Dedifferentiated amniotic fluid mesenchymal stem cell (primary cell): ENCODE measurements at regions not wholly inside any gene's neighbourhood (a gene's known extent, or its start where the extent isn't known, plus 50 kb on each side); places are given as distances from the start of the nearest gene placed in this dataset.

Experiments used
- DNase-seq: peaks from one replicate; pipeline ENCODE4 v3.0.0-alpha.2; 2016; ENCODE audit errors: extremely low spot score

DNA sequence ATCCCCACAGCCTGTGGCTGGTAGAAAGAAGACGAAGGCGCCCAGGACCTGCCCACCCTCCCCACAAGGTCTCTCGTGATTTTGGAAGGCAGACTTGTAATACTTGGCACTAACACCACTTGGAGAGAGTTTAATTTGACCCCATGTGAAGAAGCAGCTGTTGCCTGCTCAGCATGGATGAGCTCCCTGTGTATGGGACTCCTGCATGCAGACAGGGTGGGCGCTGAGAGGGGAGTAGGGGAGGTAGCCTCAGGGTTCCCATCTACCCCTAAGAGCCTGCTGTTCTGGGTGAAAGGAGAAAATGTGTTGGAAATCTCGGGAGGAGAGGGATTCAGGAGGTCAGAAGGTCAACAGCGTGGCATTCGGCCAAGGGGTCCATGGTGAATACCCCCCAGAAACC lies 625.9 kb downstream of the TBC1D22A start:
- DNase-seq, result no peak

DNA sequence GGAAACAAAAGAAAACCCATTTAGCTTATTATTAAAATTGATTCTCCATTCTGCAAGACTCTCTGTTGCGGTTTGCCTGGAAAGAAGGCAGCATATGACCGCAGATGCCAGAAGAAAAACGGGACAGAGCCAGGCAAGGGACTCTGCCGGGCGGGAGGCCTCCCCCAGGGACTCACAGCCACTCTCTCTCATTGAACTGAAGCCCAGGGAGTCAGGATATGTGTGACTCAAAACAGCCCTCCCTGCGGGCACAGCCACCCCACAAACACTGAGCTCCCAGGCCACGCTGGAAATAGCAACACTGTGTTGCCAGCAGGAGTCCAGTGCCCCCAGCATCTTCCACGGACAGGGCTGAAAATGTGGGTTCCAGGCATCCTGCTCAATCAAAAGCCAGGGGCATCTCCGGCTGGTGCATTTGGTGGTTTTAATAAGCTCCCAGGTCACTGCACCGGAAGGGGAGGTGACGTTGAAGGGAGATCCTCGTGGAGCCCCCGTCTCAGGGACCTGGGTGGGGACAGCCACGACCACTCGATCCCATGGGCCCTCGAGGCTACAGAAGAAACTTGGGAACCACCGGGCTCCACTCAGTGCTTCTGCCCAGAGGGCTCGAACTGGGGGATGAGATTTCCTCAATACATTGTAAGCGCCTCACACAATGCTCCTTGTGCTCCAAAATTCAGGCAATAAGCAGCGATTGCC lies 624.5 kb downstream of the TBC1D22A start:
- no peak for DNase-seq

DNA sequence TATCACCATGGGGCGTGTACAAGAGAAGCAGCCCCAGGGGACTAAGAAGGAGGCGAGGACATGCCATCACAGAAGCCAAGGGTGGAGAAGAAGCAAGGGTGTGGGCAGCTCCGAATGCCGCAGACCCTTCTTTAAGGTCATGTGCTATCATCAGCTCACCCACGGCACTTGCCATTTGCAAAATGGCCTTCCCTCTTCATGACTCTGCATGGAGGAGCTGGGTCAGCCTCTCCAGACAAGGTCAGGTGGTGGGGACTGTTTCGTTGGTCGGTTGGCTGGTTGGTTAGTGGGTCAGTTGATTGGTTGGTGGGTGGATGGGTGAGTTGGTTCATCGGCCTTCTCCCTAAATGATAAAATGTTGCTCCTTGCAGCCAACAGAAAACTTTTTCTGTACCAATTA lies 622.5 kb downstream of the TBC1D22A start:
- DNase-seq, result no peak

DNA sequence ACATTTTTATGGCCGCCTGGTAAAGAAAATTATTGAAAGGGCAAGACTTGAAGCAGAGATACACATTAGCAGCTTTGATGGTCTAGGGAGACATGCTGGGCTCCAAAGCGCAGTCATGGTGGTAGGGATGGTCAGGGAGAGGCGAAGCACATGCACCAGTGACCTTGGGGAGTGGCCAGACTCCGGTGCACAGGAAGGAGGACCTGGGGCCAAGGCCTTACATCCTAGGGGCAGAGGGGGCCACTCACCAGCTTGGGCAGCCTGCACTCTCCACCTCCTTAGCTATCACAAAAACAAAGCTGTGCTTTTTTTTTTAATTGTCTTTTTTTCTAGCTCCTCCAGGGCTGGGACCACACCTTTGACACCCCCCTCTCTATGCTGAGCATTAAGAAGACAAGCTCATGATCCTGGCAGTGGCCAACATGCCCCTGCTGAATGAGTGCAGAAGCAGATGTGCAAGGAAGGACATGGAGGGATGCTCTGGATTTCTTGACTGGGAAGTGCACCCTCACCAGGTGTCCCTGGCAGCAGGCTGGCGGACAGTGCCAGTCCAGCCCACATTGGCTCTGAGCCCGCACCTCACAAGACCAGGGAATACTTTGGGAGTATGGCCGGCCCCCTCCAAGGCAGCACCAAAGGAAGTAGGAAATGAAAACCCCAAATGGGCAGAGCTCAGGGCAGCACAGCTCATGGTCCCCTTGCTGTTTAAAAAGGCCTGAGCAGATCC lies 619.9 kb downstream of the TBC1D22A start:
- DNase-seq, result no peak

DNA sequence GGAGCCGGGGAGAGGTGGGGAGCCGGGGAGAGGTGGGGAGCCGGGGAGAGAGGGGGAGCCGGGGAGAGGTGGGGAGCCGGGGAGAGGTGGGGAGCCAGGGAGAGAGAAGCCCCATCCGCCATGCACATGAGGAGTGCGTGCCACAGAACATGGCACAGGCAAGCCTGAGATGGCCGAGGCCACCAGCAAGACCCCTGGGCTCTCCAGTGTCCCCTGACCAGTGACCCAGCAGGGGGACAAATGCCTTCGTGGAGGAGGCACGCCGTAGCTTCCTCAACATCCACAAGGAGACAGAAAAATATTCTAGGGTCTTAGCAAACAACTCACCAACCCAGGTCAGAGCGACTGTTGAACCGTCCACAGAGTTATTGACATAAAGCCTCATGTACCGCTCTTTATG lies 618.8 kb downstream of the TBC1D22A start:
- no peak for DNase-seq

DNA sequence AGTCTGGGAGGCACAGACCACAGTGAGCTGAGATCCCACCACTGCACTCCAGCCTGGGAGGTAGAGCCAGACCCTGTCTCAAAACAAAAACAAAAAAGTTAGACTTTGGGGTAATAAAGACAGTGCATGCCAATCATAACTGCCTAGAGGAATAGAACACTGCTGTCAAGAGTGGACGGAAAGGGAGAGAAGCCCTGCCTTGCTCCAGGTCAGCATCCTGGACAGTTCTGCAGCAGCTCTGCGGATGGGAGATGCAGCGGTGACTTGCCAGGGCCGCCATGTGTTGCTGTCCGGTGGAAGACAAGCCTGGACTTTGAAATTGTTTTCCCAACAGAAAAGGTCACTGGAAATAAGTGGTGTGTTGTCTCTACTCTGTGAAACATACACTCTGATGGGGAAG lies 618.2 kb downstream of the TBC1D22A start:
- DNase-seq, result no peak

DNA sequence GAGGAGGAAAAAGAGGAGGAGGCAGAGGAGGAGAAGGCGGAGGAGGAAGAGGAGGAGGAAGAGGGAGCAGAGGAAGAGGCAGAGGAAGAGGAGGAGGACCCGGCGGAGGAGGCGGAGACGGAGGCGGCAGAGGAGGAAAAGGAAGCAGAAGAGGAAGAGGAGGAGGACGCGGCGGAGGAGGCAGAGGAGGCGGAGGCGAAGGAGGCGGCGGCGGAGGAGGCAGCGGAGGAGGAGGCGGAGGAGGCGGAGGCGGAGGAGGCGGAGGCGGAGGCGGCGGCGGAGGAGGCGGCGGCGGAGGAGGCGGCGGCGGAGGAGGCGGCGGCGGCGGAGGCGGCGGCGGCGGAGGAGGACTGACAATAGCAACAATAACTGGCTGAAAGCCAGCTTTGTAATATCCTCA lies 616.6 kb downstream of the TBC1D22A start:
- DNase-seq, result no peak

DNA sequence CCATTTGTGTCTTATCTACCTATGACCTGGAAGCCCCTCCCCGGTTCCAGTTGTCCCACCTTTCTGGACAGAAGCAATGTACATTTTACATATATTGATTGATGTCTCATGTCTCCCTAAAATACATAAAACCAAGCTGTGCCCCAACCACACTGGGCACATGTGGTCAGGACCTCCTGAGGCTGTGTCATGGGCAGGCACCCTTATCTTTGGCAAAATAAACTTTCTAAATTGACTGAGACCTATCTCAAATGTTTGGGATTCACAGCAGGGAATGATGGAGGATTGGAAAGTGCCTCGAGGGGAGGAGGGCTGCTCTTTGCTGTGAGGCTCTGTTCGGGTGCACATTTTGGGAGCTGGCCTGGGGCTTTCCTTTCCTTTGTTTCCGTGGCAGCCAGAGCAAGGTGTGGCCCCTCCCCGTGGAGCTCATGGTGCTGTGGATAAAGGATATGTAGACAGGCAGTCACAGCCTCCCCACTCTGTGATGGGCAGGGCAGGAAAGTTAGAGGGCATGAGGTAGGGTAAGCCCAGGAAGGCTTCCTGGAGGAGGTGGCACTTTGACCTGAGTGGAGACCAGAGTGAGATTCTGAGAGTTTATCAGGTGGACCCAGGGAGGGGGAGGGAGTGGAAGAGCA lies 615.6 kb downstream of the TBC1D22A start:
- DNase-seq, result no peak

DNA sequence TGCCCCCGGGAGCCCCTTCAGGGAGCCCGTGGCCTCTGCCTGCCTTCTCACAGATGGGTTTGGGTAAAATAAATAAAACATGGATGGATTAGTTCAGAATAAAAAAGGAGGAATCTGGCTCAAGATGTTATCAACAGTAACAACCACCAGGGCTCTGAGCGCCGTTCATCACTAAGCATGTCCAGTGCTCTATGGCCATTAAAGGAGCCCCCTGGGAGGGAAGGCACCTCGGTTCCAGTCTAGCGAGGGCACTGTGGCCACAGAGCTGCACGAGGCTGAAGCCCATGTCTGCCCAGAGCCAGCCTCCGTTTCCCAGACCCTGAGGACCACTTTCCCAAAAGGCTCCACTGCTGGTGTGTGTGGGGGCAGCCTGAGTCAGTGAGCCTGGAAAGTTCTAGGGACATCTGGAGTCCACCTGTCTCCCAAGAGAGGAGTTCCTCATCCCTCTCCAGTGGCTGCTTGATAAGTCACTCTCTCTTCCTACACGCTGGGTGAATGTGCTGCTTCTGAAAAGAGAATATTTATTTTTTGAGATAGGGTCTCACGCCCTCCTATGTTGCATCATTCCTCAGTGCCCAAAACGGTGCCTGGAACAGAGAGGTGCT lies 614.6 kb downstream of the TBC1D22A start:
- DNase-seq, result no peak

DNA sequence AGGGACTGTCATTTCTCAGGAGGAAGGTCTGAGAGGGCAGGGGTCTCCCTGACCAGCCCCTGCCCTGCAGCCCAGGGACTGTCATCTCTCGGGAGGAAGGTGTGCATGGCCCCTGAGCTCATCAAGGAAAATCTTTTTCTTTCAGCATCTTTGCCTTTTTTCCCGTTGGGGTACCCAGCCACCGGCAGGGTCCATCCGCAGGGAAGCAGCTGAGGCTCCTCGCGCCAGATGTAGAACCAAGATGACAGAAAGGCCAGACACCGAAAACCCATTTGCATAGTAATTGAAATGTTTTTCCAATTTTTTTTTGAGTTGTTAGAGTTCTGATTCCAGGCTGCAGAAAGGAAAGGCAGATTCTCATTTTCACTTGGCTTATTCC lies 613.9 kb downstream of the TBC1D22A start:
- no peak for DNase-seq

DNA sequence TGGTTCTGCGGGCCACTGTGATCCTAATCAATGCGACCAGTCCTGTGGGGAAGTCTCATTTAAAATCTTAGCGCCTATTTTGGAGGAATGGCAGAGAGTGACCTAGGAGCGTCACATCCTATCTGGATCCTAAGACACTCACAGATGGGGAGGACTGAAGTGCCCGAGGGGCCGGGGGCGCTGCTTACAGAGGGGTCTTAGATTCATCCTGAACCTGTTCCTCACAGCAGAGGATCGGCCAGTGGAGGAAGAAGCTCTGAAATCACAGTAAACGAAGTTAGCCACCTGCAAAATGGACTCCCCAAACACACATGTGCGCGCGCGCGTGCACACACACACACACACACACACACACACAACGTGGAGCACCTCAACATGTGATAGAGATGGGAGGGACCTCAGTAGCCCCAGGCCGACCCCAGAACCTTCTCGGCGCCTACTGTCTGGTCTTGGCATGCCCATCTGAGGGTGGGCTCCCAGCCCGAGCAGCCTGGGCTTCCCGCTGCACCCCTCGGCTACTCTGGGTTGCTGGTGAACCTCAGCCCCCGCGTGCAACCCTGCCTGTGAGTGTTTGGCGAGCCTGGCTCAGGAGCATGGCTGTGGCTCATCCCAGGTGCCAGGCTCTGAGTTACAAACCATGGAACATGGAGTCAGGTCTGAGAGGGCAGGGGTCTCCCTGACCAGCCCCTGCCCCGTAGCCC lies 613.3 kb downstream of the TBC1D22A start:
- no peak for DNase-seq

DNA sequence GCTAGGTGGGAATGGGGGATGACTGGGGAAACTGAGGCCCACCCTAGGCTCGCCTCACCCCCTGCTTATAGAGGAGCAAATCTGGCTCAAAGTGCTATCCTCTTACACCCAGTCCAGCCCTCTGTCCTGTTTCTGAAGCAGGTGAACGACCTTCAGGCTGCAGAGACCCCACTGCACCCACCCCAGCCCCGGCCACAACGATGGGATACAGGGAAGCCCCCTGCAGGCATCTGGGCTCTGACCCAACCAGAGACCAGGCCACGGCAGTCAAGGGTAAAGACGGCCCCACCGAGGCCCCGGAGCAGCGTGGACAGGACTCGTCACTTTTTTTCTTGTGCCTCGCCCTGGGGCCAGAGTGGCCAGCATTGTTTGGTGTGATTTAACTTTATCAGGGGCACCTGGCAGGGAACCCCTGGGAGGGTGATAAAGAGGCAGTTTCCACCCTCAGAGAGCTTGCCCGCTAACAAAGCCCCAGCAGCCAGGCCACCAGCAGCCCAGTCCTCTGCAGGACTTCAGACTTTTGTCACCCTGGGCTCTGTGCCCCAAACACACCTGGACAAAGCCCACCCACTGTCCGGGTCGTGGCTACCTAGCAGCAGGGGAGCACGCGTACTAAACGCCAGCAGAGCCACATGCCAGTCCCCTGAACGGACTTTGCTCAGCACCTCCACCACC lies 612.6 kb downstream of the TBC1D22A start:
- DNase-seq, result no peak

DNA sequence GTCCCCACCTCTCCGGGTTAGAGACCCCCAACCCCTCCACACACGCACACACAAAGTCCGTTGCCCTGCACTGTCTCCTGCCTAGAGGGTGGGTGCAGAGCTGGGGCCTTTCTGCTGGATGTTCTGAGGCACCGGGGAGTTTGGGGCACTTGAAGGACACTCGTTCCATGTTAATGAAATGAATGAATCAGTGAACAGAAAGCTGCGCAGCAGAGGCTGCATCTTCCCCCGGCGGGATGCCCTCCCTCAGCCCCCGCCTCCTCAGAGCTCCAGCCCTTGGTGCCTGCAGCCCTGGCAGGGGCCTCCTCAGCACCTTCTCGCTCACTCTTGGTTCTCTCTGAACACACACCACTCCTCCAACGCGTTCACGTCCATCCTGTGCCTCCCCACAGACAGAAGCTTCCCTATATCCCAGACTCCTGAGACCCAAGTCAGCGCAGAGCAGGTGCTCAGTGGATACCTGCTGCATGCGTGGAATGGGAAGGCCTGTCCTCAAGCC lies 611.9 kb downstream of the TBC1D22A start:
- DNase-seq, result no peak

DNA sequence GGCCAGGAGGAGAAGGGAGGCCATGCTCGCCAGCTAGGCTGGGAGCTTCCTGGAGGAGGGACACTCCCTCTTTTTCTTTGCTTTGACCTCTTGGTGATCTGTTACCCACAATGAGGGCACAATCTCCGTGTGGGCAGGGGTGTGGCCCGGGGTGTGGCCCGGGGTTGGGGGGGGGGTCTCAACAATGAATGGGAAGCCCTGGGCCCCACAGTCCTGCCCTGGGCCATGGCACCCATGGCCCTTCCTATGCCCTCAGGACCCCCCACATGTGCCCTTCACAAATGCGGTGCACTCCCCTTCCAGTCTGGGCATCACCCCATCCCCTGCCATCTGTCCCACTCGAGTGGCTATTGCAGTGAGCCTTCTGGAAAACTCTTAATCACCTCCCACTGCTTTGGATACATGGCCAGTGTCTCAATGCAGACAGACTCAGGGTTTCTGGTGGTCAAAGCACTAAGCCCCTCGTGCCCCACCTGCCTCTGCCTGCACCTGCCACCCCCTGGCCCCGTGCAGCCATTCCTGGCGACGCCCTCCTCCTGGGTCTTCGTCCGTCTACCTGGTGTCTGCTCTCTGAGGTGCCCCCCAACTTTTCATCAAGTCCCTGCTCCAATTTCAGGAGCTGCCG lies 611.3 kb downstream of the TBC1D22A start:
- no peak for DNase-seq

DNA sequence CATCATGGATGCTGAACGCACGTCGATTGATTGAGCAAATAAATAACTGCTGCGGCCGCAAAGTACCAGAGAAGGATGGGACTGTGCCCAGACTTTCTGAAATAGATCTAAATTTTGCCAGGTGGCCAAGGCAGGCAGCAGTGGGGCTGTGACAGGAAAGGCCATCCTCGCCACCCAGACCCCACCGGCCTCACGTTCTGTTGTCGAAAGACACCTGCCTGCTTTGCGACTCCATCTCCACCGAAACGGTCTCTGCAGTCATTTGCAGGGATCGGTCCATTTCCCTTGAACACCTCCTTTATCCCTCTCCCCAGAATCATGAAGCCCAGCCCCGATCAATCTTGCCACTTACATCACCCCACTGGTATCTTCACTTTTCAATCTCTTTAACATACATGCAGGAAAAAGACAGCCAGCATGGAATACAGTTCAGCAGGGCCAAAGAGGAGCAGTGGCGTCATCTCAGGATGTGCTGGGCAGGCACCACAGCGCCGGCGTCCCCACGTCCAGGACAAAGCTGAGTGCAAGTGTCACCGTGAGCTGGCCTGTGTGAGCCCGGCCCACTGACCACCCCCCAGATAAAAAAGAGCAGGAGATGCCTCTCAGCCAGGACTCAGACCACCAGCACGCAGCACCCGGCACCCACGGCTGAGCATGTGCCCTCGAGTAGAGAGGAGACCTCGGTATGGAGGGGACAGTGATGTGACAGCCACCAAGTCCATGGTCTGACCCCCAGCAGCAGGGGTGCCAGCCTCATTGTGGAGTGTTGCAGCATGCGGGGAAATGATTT lies 610.3 kb downstream of the TBC1D22A start:
- no peak for DNase-seq

DNA sequence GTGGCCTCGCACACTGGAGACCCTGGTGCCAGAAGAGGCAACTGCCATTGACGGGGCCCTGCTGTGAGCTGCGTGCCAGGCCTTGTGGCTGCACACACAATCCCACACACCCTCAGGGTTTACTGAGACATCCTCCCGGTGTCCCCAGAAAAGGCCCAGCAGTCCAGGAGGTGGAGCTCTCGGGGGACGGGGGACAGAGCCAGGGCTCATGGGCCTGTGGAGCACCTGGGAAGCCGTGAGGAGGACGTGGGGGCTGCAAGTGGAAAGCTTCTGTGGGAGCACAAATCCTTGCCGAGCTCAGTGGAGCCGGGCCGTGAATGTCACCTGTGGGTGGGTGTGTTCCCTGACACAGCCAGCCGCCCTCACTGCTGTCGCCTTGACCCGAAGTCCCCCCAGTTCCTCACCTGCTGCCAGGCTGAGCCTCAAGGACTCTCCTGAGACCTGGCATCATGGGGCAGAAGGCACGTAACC lies 609.7 kb downstream of the TBC1D22A start:
- no peak for DNase-seq

DNA sequence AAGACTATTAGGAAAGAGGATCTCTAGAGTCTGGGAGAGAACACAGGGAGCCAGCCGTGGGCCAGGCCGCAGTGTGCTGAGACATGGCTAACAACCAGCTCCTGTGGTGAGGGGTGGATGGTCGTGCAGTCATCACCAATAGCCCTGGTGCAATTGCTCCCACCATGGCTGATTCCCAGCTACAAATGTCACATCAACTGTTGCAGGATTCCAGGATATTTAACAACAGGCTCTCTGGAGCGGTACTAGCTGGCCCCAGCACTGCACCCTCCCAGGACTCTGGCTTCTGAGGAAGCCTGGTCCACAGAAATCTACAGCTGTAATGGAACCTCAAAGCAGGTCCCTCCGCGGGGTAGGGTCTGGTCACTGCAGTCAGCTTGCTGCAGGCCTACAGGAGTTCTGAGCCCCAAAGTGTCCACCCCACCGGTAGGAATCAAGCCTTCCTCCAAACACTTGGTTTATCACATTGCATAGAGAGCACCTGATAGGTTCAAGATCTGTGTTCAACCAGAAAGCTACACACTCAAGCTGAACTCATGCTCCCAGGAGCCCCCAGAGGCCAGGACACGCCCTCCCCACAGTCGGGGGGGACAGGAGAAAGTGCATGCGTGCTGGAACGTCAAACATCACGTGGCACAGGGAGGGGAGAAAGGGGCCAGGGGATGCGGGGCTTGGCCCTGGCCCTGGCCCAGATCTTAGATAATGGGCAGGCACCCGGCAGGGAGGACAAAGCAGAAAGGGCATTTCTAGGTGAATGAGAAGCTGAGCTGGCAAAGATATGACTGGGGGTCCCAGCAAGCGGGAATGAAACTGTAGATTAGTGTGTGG lies 609.0 kb downstream of the TBC1D22A start:
- DNase-seq, result no peak

DNA sequence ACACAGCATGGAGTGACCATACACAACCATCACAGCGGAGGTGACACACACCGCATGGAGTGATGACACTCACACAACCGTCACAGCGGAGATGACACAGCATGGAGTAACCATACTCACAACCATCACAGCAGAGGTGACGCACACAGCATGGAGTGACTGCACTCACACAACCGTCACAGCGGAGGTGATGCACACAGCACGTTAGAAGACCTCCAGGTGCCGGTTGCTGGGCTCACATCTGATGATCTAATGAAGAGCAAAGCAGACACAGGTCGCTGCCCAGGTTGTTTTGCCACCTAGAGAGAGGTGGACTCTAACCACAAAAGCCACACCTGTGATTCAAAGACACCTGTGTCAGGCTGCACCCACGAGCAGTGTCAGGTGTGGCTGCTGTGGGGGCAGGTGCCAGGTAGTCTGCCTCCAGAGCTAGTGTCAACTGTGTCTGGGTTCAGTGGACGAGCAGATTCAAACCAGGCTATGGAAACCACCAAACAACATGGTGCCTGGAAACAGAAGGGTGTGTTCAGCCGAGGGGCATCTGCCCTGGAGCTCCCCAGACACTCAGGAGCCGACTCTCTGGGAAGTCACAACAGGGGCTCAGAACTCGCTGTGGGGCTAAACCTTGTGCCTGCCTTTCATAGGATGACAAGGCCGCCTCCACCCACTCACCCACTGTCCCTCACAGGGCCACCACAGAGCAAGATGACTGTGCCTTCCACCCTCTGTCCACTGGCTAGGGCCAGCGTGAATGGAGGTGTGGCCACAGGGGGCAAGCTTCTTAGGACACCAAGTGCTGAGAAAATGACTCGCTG lies 608.2 kb downstream of the TBC1D22A start:
- no peak for DNase-seq
